Keratinocyte (primary cell): ENCODE measurements at regions not wholly inside any gene's neighbourhood (a gene's known extent, or its start where the extent isn't known, plus 50 kb on each side); places are given as distances from the start of the nearest gene placed in this dataset.

Source experiments
- EZH2 ChIP-seq: IDR thresholded peaks from one replicate; pipeline ENCODE4 v1.6.1; 2012; ENCODE audit warnings: inconsistent platforms, mild to moderate bottlenecking, low read length, moderate library complexity
- TF ChIP-seq, protein P1 (sequence below), 3 experiments: IDR thresholded peaks in 1 of 3; conservative IDR thresholded peaks in 1 of 3; optimal IDR thresholded peaks in 1 of 3; 2 replicates in 2 of 3; 3 replicates in 1 of 3; pipeline versions ENCODE3 to v1.5.1; 2011; ENCODE audit warnings: low read length in 3 of 3, mild to moderate bottlenecking in 3 of 3, moderate library complexity in 2 of 3, control low read depth in 1 of 3, inconsistent platforms in 1 of 3; ENCODE audit not compliant: insufficient read depth in 2 of 3; ENCODE audit errors: extremely low read depth in 1 of 3

DNA sequence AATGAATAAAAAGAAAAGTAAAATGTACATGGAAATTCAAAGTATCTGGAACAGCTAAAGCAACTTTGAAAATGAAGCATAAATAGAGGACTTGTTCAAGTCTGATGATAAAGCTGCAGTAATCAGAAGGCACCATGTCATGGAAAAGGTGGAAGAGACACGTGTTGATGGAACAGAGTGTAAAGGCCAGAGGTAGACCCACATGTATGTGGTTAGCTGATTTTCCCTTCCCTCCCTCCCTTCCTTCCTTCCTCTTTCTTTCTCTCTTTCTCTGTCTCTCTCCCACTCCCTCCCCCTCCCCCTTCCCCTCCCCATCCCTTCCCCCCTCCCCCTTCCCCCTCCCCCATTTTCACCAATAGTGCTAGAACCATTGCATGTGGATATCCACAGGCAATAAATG lies 58.7 kb upstream of the FCN1 start:
- TF ChIP-seq, protein P1, sequence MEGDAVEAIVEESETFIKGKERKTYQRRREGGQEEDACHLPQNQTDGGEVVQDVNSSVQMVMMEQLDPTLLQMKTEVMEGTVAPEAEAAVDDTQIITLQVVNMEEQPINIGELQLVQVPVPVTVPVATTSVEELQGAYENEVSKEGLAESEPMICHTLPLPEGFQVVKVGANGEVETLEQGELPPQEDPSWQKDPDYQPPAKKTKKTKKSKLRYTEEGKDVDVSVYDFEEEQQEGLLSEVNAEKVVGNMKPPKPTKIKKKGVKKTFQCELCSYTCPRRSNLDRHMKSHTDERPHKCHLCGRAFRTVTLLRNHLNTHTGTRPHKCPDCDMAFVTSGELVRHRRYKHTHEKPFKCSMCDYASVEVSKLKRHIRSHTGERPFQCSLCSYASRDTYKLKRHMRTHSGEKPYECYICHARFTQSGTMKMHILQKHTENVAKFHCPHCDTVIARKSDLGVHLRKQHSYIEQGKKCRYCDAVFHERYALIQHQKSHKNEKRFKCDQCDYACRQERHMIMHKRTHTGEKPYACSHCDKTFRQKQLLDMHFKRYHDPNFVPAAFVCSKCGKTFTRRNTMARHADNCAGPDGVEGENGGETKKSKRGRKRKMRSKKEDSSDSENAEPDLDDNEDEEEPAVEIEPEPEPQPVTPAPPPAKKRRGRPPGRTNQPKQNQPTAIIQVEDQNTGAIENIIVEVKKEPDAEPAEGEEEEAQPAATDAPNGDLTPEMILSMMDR (optimal IDR thresholded peaks at IDR 0.05 in 1 of 3, IDR thresholded peaks at IDR 0.05 in 1 of 3, conservative IDR thresholded peaks at IDR 0.05 in 1 of 3; ENCODE audit: extremely low read depth in 1 of 3, insufficient read depth in 2 of 3, low read length in 3 of 3) = no peak
- TF ChIP-seq EZH2 = no peak
